Cardiac fibroblast (primary cell): ENCODE measurements at regions not wholly inside any gene's neighbourhood (a gene's known extent, or its start where the extent isn't known, plus 50 kb on each side); places are given as distances from the start of the nearest gene placed in this dataset.

Experiments used
- DNase-seq, 2 donors: peaks; one replicate each; pipeline versions ENCODE4 v3.0.0 to v3.0.0-alpha.2; 2010; ENCODE audit warnings: low read depth in 2 of 2
- H3K4me3 ChIP-seq, 2 donors: replicated peaks in 1 of 2; 1 replicate in 1 of 2; 2 replicates in 1 of 2; pipeline ENCODE4 v1.5.1; 2011; ENCODE audit warnings: low read depth in 2 of 2, low read length in 2 of 2, mild to moderate bottlenecking in 2 of 2, moderate library complexity in 1 of 2
- TF ChIP-seq, protein P1 (sequence below): IDR thresholded peaks from one replicate; pipeline ENCODE4 v1.5.1; 2011; ENCODE audit warnings: low read depth, mild to moderate bottlenecking, low read length, inconsistent platforms

DNA sequence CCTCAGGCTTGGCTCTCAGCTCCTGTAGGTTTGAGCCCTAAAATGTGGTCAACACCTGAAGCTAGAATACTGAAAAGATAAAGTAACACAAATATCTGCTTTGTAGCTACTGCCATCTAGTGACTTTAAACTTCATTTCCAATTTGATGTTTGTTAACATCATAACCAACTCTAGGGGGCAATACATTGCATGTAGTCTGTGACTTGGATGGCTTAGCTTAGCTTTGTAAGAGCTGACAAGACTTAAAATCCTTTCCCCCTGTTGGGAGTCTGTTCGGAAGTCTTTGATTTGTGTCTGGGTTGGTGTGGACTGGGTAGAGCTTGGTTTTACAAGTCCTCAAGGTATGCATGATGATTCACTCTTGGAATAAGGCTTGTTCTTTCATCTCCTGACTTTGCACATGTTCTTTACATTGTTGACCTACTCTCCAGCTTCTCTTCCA, 51.7 kb downstream of the SCN11A start:
- DNase-seq = peak; percentile 63 to 80
- H3K4me3 ChIP-seq = no peak overlapping the region
- TF ChIP-seq, protein P1, sequence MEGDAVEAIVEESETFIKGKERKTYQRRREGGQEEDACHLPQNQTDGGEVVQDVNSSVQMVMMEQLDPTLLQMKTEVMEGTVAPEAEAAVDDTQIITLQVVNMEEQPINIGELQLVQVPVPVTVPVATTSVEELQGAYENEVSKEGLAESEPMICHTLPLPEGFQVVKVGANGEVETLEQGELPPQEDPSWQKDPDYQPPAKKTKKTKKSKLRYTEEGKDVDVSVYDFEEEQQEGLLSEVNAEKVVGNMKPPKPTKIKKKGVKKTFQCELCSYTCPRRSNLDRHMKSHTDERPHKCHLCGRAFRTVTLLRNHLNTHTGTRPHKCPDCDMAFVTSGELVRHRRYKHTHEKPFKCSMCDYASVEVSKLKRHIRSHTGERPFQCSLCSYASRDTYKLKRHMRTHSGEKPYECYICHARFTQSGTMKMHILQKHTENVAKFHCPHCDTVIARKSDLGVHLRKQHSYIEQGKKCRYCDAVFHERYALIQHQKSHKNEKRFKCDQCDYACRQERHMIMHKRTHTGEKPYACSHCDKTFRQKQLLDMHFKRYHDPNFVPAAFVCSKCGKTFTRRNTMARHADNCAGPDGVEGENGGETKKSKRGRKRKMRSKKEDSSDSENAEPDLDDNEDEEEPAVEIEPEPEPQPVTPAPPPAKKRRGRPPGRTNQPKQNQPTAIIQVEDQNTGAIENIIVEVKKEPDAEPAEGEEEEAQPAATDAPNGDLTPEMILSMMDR = peak; percentile 78

DNA sequence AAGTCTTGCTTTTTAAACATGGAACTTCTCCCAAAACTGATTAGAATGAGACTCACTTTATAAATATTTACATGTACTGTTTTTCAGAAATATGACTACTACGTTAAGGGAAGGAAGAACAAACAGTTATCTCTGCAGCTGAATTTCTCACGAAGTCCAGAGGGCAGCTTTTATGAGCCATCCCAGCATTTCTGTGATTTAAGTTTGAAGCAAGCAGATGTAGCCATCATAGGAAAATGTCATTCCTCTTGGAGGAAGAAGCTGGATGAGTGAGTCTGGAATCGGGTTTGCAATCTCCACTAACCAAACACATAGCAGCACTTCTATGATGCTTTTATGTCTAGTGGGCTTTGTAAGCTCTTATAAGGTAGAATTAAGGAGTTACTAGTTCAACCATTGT, 53.7 kb downstream of the SCN11A start:
- TF ChIP-seq, protein P1 = no peak
- no peak overlapping the region for H3K4me3 ChIP-seq
- peak in 1 of 2 donors; percentile 58 for DNase-seq

DNA sequence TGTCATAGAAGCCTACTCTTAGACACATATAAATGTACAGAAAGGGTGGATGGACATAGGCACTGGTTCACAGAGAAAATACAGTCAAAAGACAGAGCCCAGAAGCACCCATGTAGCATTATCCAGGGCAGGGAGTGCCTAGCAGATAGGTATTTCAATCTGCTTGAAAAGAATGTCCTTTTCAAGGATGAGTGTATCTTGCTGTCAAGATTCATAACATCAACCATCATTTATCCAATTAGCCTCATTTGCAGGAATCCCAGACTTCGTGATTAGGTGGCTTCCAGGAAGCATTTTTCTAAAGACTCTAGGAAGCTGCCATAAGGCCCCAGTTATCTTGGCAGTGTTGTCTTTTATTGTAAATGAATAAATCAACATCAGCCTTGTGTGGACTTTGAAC, 55.6 kb downstream of the SCN11A start:
- no peak overlapping the region for H3K4me3 ChIP-seq
- DNase-seq = no peak
- TF ChIP-seq, protein P1 = no peak

DNA sequence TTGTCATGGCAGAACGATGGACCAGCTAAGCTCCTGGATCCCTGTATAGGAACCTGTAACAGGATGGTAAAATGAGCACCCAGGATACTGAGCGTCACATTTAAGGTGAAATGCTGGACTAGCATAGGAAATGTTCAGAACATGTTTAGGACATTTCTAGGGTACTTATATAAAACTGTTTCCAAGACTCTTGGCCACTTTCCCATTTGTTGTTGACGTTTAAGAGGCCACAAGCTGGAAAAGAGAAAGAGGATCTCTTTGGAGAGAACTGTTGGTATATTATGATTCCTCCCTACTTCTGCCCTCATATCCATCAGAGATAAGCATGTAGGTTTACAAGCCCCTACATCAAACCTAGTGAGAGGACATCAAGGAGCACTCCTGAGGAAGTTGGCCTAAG, 57.5 kb downstream of the SCN11A start:
- DNase-seq = no peak
- H3K4me3 ChIP-seq = no peak overlapping the region
- TF ChIP-seq, protein P1 = no peak

DNA sequence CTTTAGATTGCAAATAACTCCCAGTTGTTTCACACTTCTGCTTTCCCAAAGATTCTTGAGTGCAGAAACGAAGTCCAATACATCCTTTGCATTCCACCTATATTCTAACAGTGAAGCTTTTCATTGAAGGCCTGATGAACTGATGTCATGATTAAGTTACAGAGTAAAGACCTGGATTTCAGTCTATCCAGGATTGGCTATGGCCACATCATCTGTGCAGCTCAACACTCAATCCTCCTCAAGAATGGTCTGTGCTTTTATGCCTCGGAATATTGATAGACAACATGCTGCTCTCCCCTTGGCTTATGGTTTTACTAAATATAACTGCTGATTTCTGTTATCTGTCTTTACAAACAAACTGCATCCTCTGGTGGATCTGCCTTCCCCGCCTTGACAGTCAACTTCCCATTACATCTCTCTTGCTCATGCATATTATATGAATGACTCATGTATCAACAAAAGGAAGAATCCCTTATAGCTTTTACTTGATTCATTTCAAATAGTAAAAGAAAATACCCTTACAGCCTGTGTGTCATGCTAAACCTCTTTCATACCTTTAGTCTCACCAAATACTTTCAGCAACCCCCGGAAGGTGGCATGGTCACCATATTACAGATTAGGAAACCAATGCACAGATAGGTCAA, 59.5 kb downstream of the SCN11A start:
- TF ChIP-seq, protein P1 = no peak
- DNase-seq = peak; percentile 34 to 83
- H3K4me3 ChIP-seq = no peak overlapping the region

DNA sequence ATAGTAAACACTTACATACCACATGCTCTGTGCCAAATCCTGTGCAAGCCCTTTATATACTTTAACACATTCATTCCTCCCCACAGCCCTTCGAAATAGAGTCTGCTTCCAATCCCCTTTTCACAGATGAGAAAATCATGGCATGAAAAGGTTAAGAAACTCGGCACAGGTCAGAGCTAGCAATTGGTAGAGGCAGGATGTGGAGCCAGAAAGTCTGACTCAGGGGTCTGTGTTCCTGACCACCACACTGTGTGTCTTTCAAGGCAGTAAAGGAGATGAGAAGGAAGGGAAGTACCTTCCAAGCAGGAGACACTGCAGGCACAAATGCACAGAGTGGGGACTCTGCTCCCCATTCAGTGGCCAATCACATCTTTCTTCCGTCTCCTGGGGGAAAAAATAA, 61.1 kb downstream of the SCN11A start:
- TF ChIP-seq, protein P1 = no peak
- H3K4me3 ChIP-seq = no peak overlapping the region
- DNase-seq = no peak
